NCI-H187 treated with DMSO at 0.1 percent for 48 hours (cell line): ENCODE measurements at regions not wholly inside any gene's neighbourhood (a gene's known extent, or its start where the extent isn't known, plus 50 kb on each side); places are given as distances from the start of the nearest gene placed in this dataset.

ENCODE experiments used
- DNase-seq: peaks from one replicate; lab custom pipeline; 2025; lab: John Stamatoyannopoulos, UW

DNA sequence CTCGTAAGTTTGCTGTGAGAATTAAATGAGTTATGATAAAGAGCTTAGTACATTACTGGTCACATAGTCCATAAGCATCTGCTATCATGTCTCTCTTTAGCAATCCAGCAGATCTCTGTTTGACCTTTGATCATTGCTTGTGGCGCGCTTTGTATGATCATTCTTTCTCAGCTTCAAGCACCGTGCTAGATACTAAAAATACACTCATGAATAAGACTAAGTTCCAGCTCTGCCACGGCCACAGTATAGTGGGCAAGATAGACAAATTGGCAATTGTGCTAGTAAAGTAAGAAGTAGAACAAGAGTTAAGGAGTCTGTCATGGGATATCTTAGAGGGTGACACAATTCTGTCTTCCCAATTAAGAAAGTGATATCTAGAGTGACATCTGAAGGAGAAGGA is 75.2 kb upstream of the ADGRF1 start:
- no peak for DNase-seq

DNA sequence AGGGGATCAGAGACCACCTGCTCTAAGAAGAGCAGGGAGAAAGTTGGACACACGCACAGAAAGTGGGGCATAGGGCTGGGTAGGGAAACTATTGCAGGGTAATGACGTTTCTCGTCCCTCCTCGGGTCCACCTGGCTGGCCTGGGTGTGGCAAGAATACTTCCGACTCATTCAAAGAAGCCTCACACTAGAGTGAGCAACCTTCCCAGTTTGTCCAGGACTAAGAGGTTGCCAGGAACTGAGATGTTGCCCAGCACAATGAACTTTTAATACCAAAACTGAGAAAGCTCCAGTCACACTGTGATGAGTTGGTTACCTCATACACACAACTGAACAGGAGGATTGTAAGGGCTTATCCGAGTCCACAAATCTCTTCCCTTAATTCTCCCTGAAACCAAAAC is 74.5 kb upstream of the ADGRF1 start:
- DNase-seq: no peak

- no peak for DNase-seq
These were observed 74.0 kb upstream of the ADGRF1 start for GRCh38 chr6:47116086-47116485.

DNA sequence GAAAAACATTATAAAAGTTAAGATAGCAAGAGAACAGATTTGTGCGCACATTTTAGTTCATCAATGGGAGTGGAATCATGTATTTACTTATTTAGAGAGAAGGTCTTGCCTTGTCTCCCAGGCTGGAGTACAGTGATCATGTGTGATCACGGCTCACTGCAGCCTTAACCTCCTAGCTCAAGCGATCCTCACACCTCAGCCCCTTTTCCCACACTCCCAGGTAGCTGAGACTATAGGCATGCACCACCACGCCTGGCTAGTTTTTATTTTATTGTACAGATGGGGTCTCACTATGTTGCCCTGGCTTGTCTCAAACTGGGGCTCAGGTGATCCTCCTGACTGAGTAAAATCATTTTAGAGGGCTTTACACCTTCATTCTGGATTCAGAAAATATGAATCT is 72.3 kb upstream of the ADGRF1 start:
- no peak for DNase-seq

DNA sequence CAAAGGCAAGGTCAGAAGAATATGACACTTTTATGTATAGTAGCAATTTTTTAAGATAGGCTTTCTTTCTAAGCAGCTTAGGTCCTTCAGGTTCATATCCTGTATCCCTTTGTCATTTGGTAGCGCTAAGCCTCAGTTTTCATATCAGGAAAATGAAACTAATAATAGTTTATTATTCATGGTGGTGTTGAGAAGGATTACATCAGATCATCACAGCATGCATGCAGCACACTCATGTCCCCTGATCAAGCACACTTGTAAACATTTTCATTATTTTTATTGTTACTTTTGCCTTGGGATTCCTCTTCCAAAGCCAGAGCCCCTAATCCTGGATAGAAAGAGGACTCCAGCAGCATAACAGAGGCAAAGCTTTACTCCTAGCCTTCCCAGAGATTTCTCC is 70.2 kb upstream of the ADGRF1 start:
- no peak for DNase-seq

GRCh38 chr6:47111685-47112084 is 69.6 kb upstream of the ADGRF1 start:
- no peak for DNase-seq

- DNase-seq: no peak
These were observed 67.1 kb upstream of the ADGRF1 start for GRCh38 chr6:47109281-47109680.

GRCh38 chr6:47106721-47107197 is 64.6 kb upstream of the ADGRF1 start:
- no peak for DNase-seq

DNA sequence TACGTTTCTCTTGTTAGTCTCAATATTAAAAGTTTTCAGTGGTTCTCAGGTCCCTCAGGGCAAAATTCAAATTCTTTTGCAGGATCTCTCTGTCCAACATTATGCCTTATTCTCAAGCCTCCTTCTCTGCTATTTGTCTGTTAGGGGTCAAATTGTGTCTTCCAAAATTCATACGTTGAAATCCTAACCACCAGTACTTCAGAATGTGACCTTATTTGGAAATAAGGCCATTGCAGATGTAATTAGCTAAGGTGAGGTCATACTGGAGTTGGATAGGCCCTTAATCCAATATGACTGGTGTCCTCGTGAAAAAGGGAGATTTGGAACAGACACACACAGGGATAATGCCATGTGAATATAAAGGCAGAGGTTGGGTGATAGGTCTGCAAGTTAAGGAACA is 64.1 kb upstream of the ADGRF1 start:
- no peak for DNase-seq

GRCh38 chr6:47105469-47106178 is 63.5 kb upstream of the ADGRF1 start:
- DNase-seq: no peak

- no peak for DNase-seq
These were observed 61.8 kb upstream of the ADGRF1 start for GRCh38 chr6:47103931-47104330.

GRCh38 chr6:47102331-47102730 is 60.2 kb upstream of the ADGRF1 start:
- DNase-seq: no peak

GRCh38 chr6:47098570-47098993 is 56.5 kb upstream of the ADGRF1 start:
- no peak for DNase-seq

- DNase-seq: peak; percentile 37
These were observed 55.2 kb upstream of the ADGRF1 start for GRCh38 chr6:47097092-47097945.

DNA sequence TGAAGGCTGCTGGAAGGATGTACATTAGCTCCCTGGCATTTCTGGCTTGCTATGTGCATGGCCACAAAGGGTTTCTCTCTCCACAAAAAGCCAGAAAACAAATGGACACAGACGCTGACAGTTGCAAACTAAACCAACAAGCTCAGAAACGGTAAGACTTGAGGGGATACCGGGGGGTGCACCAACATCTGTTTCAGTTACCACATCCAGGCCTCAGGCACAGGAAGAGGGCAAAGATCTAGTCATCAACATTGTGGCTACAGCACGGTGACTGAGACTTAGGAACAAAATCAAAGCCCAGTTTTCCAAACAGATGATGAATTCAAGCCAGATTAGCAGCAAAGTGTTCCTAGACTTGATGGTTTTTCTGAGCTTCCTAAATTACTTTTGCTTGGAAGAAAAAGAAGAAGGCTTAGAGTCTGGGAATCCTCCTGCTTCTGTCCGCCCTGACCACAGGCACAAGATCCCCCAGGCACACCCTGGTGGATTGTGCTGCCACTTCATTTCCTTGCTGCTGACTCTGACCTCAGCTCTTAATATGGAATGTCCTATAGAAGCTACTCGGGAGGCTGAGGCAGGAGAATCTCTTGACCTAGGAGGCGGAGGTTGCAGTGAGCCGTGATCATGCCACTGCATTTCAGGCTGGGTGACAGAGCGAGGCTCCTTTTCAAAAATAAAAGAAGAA is 54.2 kb upstream of the ADGRF1 start:
- no peak for DNase-seq

DNA sequence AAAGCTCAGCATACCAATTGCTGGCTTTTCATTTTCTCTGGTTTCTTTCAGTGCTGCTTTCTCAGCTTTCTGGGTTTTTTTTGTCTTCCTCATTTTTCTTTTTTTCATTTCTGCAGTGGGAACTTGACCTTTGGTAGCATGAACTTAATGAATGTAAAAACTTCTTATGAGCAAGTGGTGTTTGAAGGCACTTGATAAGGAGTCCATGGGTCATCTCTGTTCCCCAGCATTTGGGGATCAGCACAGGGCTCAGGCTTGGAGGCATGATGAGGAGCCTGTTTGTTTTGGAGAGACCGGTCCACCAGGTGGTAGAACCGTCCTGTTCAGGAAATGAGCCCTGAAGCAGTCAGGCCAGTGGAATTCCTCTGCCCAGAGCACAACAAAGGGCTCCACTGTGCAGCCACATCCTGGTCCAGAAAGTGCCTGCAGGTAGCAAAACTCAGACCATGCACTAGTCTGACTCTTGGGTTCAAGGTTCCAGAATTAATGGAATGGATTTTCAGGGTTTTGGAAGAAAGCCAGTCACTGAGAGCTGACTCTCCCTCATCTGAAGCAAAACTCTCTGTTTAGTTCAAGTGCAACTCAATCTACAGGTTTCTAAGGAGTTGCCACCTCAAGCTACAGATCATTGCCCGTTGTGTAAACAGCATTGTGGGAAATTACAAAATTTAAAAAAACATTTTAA is 52.3 kb upstream of the ADGRF1 start:
- DNase-seq: no peak

- no peak for DNase-seq
These were observed 51.0 kb upstream of the ADGRF1 start for GRCh38 chr6:47093169-47093568.

DNA sequence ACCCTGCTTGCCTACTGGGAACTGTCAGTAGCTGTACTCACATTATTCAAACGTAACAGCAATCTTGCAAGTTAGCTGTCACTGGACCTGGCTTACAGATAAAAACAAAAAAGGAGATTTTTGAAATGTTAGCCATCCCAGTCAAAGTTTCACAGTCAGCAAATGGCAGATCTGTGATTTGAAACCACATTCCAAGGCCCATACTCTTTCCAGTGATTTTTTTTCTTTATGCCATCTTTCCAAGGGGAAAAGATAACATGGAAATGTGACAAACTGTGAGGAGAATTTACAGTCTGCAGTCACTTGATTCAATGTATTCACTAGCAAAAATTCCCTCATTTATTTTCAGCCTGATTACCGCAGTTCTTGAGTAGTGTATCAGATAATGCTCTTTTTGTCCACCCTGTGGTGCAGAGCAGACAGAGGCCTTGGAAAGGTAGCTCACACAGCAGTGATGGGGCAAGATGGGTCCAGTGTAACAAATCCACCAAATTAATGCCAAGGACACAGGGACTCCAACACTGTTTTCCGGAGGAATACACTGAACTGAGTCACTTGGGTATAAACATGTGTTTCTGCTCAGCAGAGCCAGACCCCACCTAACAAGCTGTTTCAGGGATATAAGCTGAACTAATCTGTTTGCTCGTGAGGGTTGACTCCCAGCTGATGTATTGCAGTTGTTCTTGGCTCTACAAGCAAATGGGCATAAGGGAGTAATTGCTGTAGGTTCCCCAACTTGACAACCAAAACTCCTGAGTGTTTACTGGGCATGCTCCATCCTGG is 49.9 kb upstream of the ADGRF1 start:
- no peak for DNase-seq
